CD14-positive monocyte (primary cell): ENCODE measurements at regions not wholly inside any gene's neighbourhood (a gene's known extent, or its start where the extent isn't known, plus 50 kb on each side); places are given as distances from the start of the nearest gene placed in this dataset.

ENCODE experiments used
- DNase-seq, 3 donors: peaks; one replicate each; pipeline ENCODE4 v3.0.0-alpha.2; 2011 to 2022
- H2AFZ ChIP-seq: 2 replicates; pipeline ENCODE4 v1.6.0; 2012; ENCODE audit warnings: mild to moderate bottlenecking, low read depth, low read length, inconsistent platforms; ENCODE audit not compliant: insufficient read depth, poor library complexity, severe bottlenecking
- H3K27ac ChIP-seq, 2 donors: 1 replicate in 1 of 2; 2 replicates in 1 of 2; pipeline ENCODE4 v1.5.1; 2012 to 2013; ENCODE audit warnings: low read length in 2 of 2, control low read depth in 1 of 2, inconsistent platforms in 1 of 2, low read depth in 1 of 2, mild to moderate bottlenecking in 1 of 2
- H3K27me3 ChIP-seq, 2 donors: one replicate each; pipeline versions ENCODE4 v1.6.0 to v1.6.1; 2011 to 2013; ENCODE audit warnings: low read length in 2 of 2; ENCODE audit not compliant: control insufficient read depth in 2 of 2, insufficient read depth in 2 of 2
- H3K36me3 ChIP-seq, 2 donors: replicated peaks in 1 of 2; 1 replicate in 1 of 2; 2 replicates in 1 of 2; pipeline versions ENCODE4 v1.5.1 to v1.6.1; 2012 to 2013; ENCODE audit warnings: low read length in 2 of 2, control low read depth in 1 of 2, inconsistent platforms in 1 of 2, mild to moderate bottlenecking in 1 of 2; ENCODE audit not compliant: insufficient read depth in 2 of 2, control insufficient read depth in 1 of 2
- H3K4me1 ChIP-seq, 2 donors: 1 replicate in 1 of 2; 2 replicates in 1 of 2; pipeline versions ENCODE4 v1.5.1 to v1.6.1; 2012 to 2013; ENCODE audit warnings: low read length in 2 of 2, control low read depth in 1 of 2, inconsistent platforms in 1 of 2, mild to moderate bottlenecking in 1 of 2, moderate library complexity in 1 of 2; ENCODE audit not compliant: insufficient read depth in 2 of 2, control insufficient read depth in 1 of 2
- H3K4me2 ChIP-seq: replicated peaks from 2 replicates; pipeline ENCODE3; 2012; ENCODE audit warnings: low read length, moderate library complexity, mild to moderate bottlenecking; ENCODE audit not compliant: poor library complexity, severe bottlenecking; ENCODE audit errors: extremely low read depth
- H3K4me3 ChIP-seq, 3 experiments: fragments of 200-600 bp in 1 of 3; sonication (generic) in 1 of 3; replicated peaks in 1 of 3; 1 replicate in 2 of 3; 2 replicates in 1 of 3; pipeline ENCODE4 v1.5.1; 2011 to 2013; ENCODE audit warnings: low read length in 3 of 3, mild to moderate bottlenecking in 3 of 3, control low read depth in 2 of 3, low read depth in 2 of 3, inconsistent platforms in 1 of 3, moderate library complexity in 1 of 3
- H3K79me2 ChIP-seq: 2 replicates; pipeline ENCODE4 v1.6.0; 2012; ENCODE audit warnings: mild to moderate bottlenecking, control low read depth, inconsistent platforms, low read length, moderate library complexity; ENCODE audit not compliant: insufficient read depth
- H3K9ac ChIP-seq: 2 replicates; pipeline ENCODE4 v1.6.0; 2017; ENCODE audit warnings: low read length, mild to moderate bottlenecking; ENCODE audit not compliant: insufficient read depth, poor library complexity, severe bottlenecking
- H3K9me3 ChIP-seq, 2 donors: replicated peaks in 1 of 2; 1 replicate in 1 of 2; 2 replicates in 1 of 2; pipeline versions ENCODE4 v1.5.1 to v1.6.1; 2012 to 2013; ENCODE audit warnings: low read length in 2 of 2, control low read depth in 1 of 2; ENCODE audit not compliant: control insufficient read depth in 1 of 2, insufficient read depth in 1 of 2
- H4K20me1 ChIP-seq: 2 replicates; pipeline ENCODE4 v1.6.0; 2012; ENCODE audit warnings: mild to moderate bottlenecking, low read length, control low read depth, moderate library complexity; ENCODE audit not compliant: insufficient read depth
- H3K27ac Mint-ChIP-seq, 7 donors: one replicate each; pipeline ENCODE4 v1.8.0; 2020; ENCODE audit warnings: mild to moderate bottlenecking in 7 of 7, mixed read lengths in 7 of 7, moderate library complexity in 6 of 7, inconsistent platforms in 2 of 7
- H3K27me3 Mint-ChIP-seq, 3 donors: one replicate each; pipeline ENCODE4 v1.8.0; 2021 to 2022; ENCODE audit warnings: low read depth in 3 of 3, mild to moderate bottlenecking in 3 of 3, mixed read lengths in 3 of 3, moderate library complexity in 3 of 3, inconsistent platforms in 1 of 3
- H3K36me3 Mint-ChIP-seq, 2 donors: one replicate each; pipeline ENCODE4 v1.8.0; 2020; ENCODE audit warnings: mixed read lengths in 2 of 2, inconsistent platforms in 1 of 2, mild to moderate bottlenecking in 1 of 2
- H3K4me1 Mint-ChIP-seq: one replicate; pipeline ENCODE4 v1.8.0; 2020; ENCODE audit warnings: mild to moderate bottlenecking, mixed read lengths
- H3K4me3 Mint-ChIP-seq, 2 donors: one replicate each; pipeline ENCODE4 v1.8.0; 2020; ENCODE audit warnings: mild to moderate bottlenecking in 2 of 2, mixed read lengths in 2 of 2, moderate library complexity in 1 of 2
- H3K9me3 Mint-ChIP-seq, 7 donors: one replicate each; pipeline ENCODE4 v1.8.0; 2020 to 2022; ENCODE audit warnings: mixed read lengths in 7 of 7, mild to moderate bottlenecking in 6 of 7, moderate library complexity in 6 of 7, inconsistent platforms in 2 of 7
- CTCF ChIP-seq: fragments of 200-600 bp; IDR thresholded peaks from one replicate; pipeline ENCODE4 v1.8.0; 2022; ENCODE audit warnings: antibody characterized with exemption, mild to moderate bottlenecking
- WGBS: methylation state at CpG from one replicate; pipeline ENCODE4 v1.1.5; 2013; ENCODE audit warnings: missing lambda C conversion rate; ENCODE audit not compliant: insufficient coverage; 5-methylcytosine and 5-hydroxymethylcytosine counted together
- intact Hi-C, 2 donors: fragments of 100-400 bp; cut with micrococcal nuclease; formaldehyde crosslinking; loops; one replicate each; pipeline versions ENCODE4 v1.15.0 to v1.15.1; 2023

GRCh38 chr12:92072112-92072511, 73.5 kb downstream of the BTG1 start:
- no peak for DNase-seq
- no peaks in the 10 kb centered on the region for H3K9me3 ChIP-seq
- peak overlapping the region in 1 of 2 donors; percentile 49 for H3K27ac ChIP-seq
- Mint-ChIP-seq H3K9me3 (peaks cover 0 to 5% (median 0%) of the 10 kb centered on the region in 7 donors), H3K4me3 (no peak overlapping the region), H3K4me1 (peaks cover 76% of the 10 kb centered on the region), H3K27me3 (no peaks in the 10 kb centered on the region), H3K36me3 (no peaks in the 10 kb centered on the region), H3K27ac (peak overlapping the region in 4 of 7 donors; percentile 15 to 57 (median 37))
- no peaks in the 10 kb centered on the region for H3K36me3 ChIP-seq
- no peak overlapping the region for H3K4me2 ChIP-seq
- no peaks in the 10 kb centered on the region for H3K27me3 ChIP-seq
- H3K4me3 ChIP-seq, result no peak overlapping the region
- no peak overlapping the region for H3K9ac ChIP-seq
- peaks cover 65 to 85% of the 10 kb centered on the region in 2 donors for H3K4me1 ChIP-seq
- TF ChIP-seq CTCF, result no peak
- intact Hi-C loops, result loop anchor here in 1 of 2 donors (10.0 kb wide), 1 partner anchor 53 kb away; no protein-coding TSS in a partner anchor
- H3K79me2 ChIP-seq, result peaks cover 27% of the 10 kb centered on the region
- no CpG with 5 or more reads among the region's 1 CpG for WGBS
- H4K20me1 ChIP-seq, result no peaks in the 10 kb centered on the region
- no peak overlapping the region for H2AFZ ChIP-seq

- H3K27ac ChIP-seq, result peak overlapping the region; percentile 32 to 86
- no peak for TF ChIP-seq CTCF
- peak; percentile 87 to 98 (median 94) for DNase-seq
- intact Hi-C loops, result loop anchor here in 1 of 2 donors (10.0 kb wide), 1 partner anchor 54 kb away; no protein-coding TSS in a partner anchor
- H3K9me3 ChIP-seq, result no peaks in the 10 kb centered on the region
- H4K20me1 ChIP-seq, result no peaks in the 10 kb centered on the region
- no peak overlapping the region for H3K9ac ChIP-seq
- H3K4me2 ChIP-seq, result peak overlapping the region; percentile 39
- H2AFZ ChIP-seq, result no peak overlapping the region
- H3K36me3 ChIP-seq, result no peaks in the 10 kb centered on the region
- Mint-ChIP-seq H3K4me3 (no peak overlapping the region), H3K4me1 (peaks cover 70% of the 10 kb centered on the region), H3K9me3 (peaks cover 0 to 5% (median 0%) of the 10 kb centered on the region in 7 donors), H3K27ac (peak overlapping the region; percentile 88 to 96 (median 92)), H3K27me3 (no peaks in the 10 kb centered on the region), H3K36me3 (no peaks in the 10 kb centered on the region)
- peak overlapping the region in 2 of 3 experiments; percentile 24 to 25 for H3K4me3 ChIP-seq
- WGBS, result no CpG with 5 or more reads among the region's 6 CpGs
- H3K79me2 ChIP-seq, result peaks cover 27% of the 10 kb centered on the region
- peaks cover 55 to 75% of the 10 kb centered on the region in 2 donors for H3K4me1 ChIP-seq
- no peaks in the 10 kb centered on the region for H3K27me3 ChIP-seq
Measured at GRCh38 chr12:92070864-92071445, 74.7 kb downstream of the BTG1 start.
